ENCODE measurements at regions not wholly inside any gene's neighbourhood (a gene's known extent, or its start where the extent isn't known, plus 50 kb on each side); places are given as distances from the start of the nearest gene placed in this dataset.

- no peak overlapping the region for H3K4me3 ChIP-seq (IDR thresholded peaks at IDR 0.05; ENCODE audit: insufficient read depth, low read depth, low read length)
- H3K27me3 ChIP-seq (ENCODE audit: insufficient read depth, low read depth): no peaks in the 10 kb centered on the region
- no peaks in the 10 kb centered on the region for H4K20me1 ChIP-seq (ENCODE audit: insufficient read depth)
- no peaks in the 10 kb centered on the region for H3K4me1 ChIP-seq (ENCODE audit: low read depth, poor library complexity, severe bottlenecking)
- H3K36me3 ChIP-seq (ENCODE audit: insufficient read depth): no peaks in the 10 kb centered on the region
- H3K4me2 ChIP-seq: no peak overlapping the region
- H2AFZ ChIP-seq (ENCODE audit: low read depth): no peak overlapping the region
- TF ChIP-seq CTCF (conservative IDR thresholded peaks at IDR 0.05; ENCODE audit: low read depth, low read length): no peak
- no peak overlapping the region for H3K9ac ChIP-seq
- no peaks in the 10 kb centered on the region for H3K79me2 ChIP-seq (ENCODE audit: insufficient read depth, low read depth)
- H3K27ac ChIP-seq: no peak overlapping the region
Observed at GRCh38 chr5:3116366-3116765, 364.9 kb upstream of the IRX2 start.

- H2AFZ ChIP-seq (ENCODE audit: low read depth): no peak overlapping the region
- no peaks in the 10 kb centered on the region for H4K20me1 ChIP-seq (ENCODE audit: insufficient read depth)
- no peak for TF ChIP-seq CTCF (conservative IDR thresholded peaks at IDR 0.05; ENCODE audit: low read depth, low read length)
- no peak overlapping the region for H3K9ac ChIP-seq
- H3K36me3 ChIP-seq (ENCODE audit: insufficient read depth): no peaks in the 10 kb centered on the region
- no peak overlapping the region for H3K27ac ChIP-seq
- H3K4me2 ChIP-seq: no peak overlapping the region
- no peak overlapping the region for H3K4me3 ChIP-seq (IDR thresholded peaks at IDR 0.05; ENCODE audit: insufficient read depth, low read depth, low read length)
- H3K27me3 ChIP-seq (ENCODE audit: insufficient read depth, low read depth): no peaks in the 10 kb centered on the region
- H3K79me2 ChIP-seq (ENCODE audit: insufficient read depth, low read depth): no peaks in the 10 kb centered on the region
- H3K4me1 ChIP-seq (ENCODE audit: low read depth, poor library complexity, severe bottlenecking): no peaks in the 10 kb centered on the region
Observed at GRCh38 chr5:3114467-3114866, 363.0 kb upstream of the IRX2 start.

- Histone ChIP-seq H3K9ac (no peak overlapping the region), H3K4me3 (IDR thresholded peaks at IDR 0.05; ENCODE audit: insufficient read depth, low read depth, low read length) (no peak overlapping the region), H3K27ac (no peak overlapping the region), H4K20me1 (ENCODE audit: insufficient read depth) (no peaks in the 10 kb centered on the region), H3K4me1 (ENCODE audit: low read depth, poor library complexity, severe bottlenecking) (no peaks in the 10 kb centered on the region), H3K79me2 (ENCODE audit: insufficient read depth, low read depth) (no peaks in the 10 kb centered on the region), H3K27me3 (ENCODE audit: insufficient read depth, low read depth) (no peaks in the 10 kb centered on the region), H2AFZ (ENCODE audit: low read depth) (no peak overlapping the region), H3K36me3 (ENCODE audit: insufficient read depth) (no peaks in the 10 kb centered on the region), H3K4me2 (no peak overlapping the region)
- TF ChIP-seq CTCF (conservative IDR thresholded peaks at IDR 0.05; ENCODE audit: low read depth, low read length): no peak
Observed at GRCh38 chr5:3110371-3110770, 358.9 kb upstream of the IRX2 start.

GRCh38 chr5:3107156-3107611, 355.7 kb upstream of the IRX2 start:
- H3K27ac ChIP-seq: no peak overlapping the region
- H2AFZ ChIP-seq (ENCODE audit: low read depth): no peak overlapping the region
- no peaks in the 10 kb centered on the region for H3K36me3 ChIP-seq (ENCODE audit: insufficient read depth)
- no peaks in the 10 kb centered on the region for H3K4me1 ChIP-seq (ENCODE audit: low read depth, poor library complexity, severe bottlenecking)
- H3K9ac ChIP-seq: no peak overlapping the region
- H3K4me3 ChIP-seq (IDR thresholded peaks at IDR 0.05; ENCODE audit: insufficient read depth, low read depth, low read length): no peak overlapping the region
- H3K27me3 ChIP-seq (ENCODE audit: insufficient read depth, low read depth): no peaks in the 10 kb centered on the region
- no peak overlapping the region for H3K4me2 ChIP-seq
- H4K20me1 ChIP-seq (ENCODE audit: insufficient read depth): no peaks in the 10 kb centered on the region
- no peaks in the 10 kb centered on the region for H3K79me2 ChIP-seq (ENCODE audit: insufficient read depth, low read depth)
- TF ChIP-seq CTCF (conservative IDR thresholded peaks at IDR 0.05; ENCODE audit: low read depth, low read length): no peak

All from KMS-11 (cell line).